Calu3 (cell line): ENCODE measurements at regions not wholly inside any gene's neighbourhood (a gene's known extent, or its start where the extent isn't known, plus 50 kb on each side); places are given as distances from the start of the nearest gene placed in this dataset.
"Not testable (repeated sequence)": the region's sequence is repeated elsewhere in the genome, so short reads cannot be mapped to it uniquely, and the experiment has no call there.

ENCODE experiments used
- BruUV-seq: library from RNA; stranded (reverse); fragments of 400-500 nt; replicated peaks from 2 replicates; lab custom pipeline; 2021; lab: Mats Ljungman, UMichigan
- CTCF ChIA-PET: fragments of 300-600 bp; sonication (Branson Sonifier 250); formaldehyde crosslinking; loops from one replicate; lab custom pipeline; 2022; ENCODE audit warnings: antibody characterized with exemption; lab: Charles Lee
- DNase-seq: peaks from one replicate; pipeline ENCODE4 v3.0.0; 2022
- H3K27ac Mint-ChIP-seq: one replicate; pipeline ENCODE4 v1.8.0; 2022; ENCODE audit warnings: mixed read lengths; ENCODE audit not compliant: unreplicated experiment
- H3K27me3 Mint-ChIP-seq: one replicate; pipeline ENCODE4 v1.8.0; 2022; ENCODE audit warnings: mixed read lengths; ENCODE audit not compliant: unreplicated experiment
- H3K36me3 Mint-ChIP-seq: one replicate; pipeline ENCODE4 v1.8.0; 2022; ENCODE audit warnings: mild to moderate bottlenecking, moderate library complexity, mixed read lengths; ENCODE audit not compliant: insufficient read depth, unreplicated experiment
- H3K4me1 Mint-ChIP-seq: one replicate; pipeline ENCODE4 v1.8.0; 2022; ENCODE audit warnings: mild to moderate bottlenecking, low read depth, mixed read lengths; ENCODE audit not compliant: unreplicated experiment
- H3K4me3 Mint-ChIP-seq: one replicate; pipeline ENCODE4 v1.8.0; 2022; ENCODE audit warnings: mild to moderate bottlenecking, low read depth, moderate library complexity, mixed read lengths; ENCODE audit not compliant: unreplicated experiment
- H3K9me3 Mint-ChIP-seq: one replicate; pipeline ENCODE4 v1.8.0; 2022; ENCODE audit warnings: low read depth, mixed read lengths; ENCODE audit not compliant: unreplicated experiment
- CTCF ChIP-seq: fragments of 200-600 bp; IDR thresholded peaks from one replicate; pipeline ENCODE4 v1.8.0; 2022; ENCODE audit warnings: antibody characterized with exemption; ENCODE audit not compliant: unreplicated experiment
- intact Hi-C: fragments of 100-400 bp; cut with micrococcal nuclease; formaldehyde crosslinking; loops from one replicate; pipeline ENCODE4 v1.10.0; 2022; ENCODE audit not compliant: unreplicated experiment

GRCh38 chr9:102403514-102403913 is 591.6 kb upstream of the CYLC2 start:
- CTCF ChIA-PET: no interaction called here
- Mint-ChIP-seq H3K36me3 (no peaks in the 10 kb centered on the region), H3K4me1 (no peaks in the 10 kb centered on the region), H3K27me3 (no peaks in the 10 kb centered on the region), H3K4me3 (no peak overlapping the region), H3K9me3 (no peaks in the 10 kb centered on the region), H3K27ac (no peak overlapping the region)
- no peak for TF ChIP-seq CTCF
- BruUV-seq: no TSS peak
- DNase-seq: no peak
- intact Hi-C loops: no loop called here

GRCh38 chr9:102398205-102398604 is 596.9 kb upstream of the CYLC2 start:
- no peak overlapping the region for H3K4me3 Mint-ChIP-seq
- no peaks in the 10 kb centered on the region for H3K4me1 Mint-ChIP-seq
- no peak for DNase-seq
- intact Hi-C loops: no loop called here
- no peak for TF ChIP-seq CTCF
- no peaks in the 10 kb centered on the region for H3K9me3 Mint-ChIP-seq
- H3K36me3 Mint-ChIP-seq: no peaks in the 10 kb centered on the region
- BruUV-seq: no TSS peak
- no peaks in the 10 kb centered on the region for H3K27me3 Mint-ChIP-seq
- H3K27ac Mint-ChIP-seq: no peak overlapping the region
- CTCF ChIA-PET: no interaction called here

GRCh38 chr9:102385620-102386019 is 609.5 kb upstream of the CYLC2 start:
- H3K9me3 Mint-ChIP-seq, BruUV-seq, CTCF ChIA-PET, H3K4me3 Mint-ChIP-seq, intact Hi-C loops, H3K36me3 Mint-ChIP-seq, H3K4me1 Mint-ChIP-seq, H3K27ac Mint-ChIP-seq, H3K27me3 Mint-ChIP-seq, DNase-seq: not testable (repeated sequence)

GRCh38 chr9:102362470-102363132 is 624.2 kb upstream of the GRIN3A start:
- intact Hi-C loops: no loop called here
- CTCF ChIA-PET: interaction anchor here (0.9 kb wide), 1 partner anchor 11 kb away, joined by 3 read pairs; no protein-coding TSS in a partner anchor
- no TSS peak for BruUV-seq
- no peak for TF ChIP-seq CTCF
- Mint-ChIP-seq H3K27ac (peak overlapping the region; percentile 67), H3K36me3 (no peaks in the 10 kb centered on the region), H3K9me3 (no peaks in the 10 kb centered on the region), H3K4me3 (no peak overlapping the region), H3K27me3 (no peaks in the 10 kb centered on the region), H3K4me1 (peaks cover 16% of the 10 kb centered on the region)
- DNase-seq: no peak

GRCh38 chr9:102360846-102361245 is 622.4 kb upstream of the GRIN3A start:
- no peaks in the 10 kb centered on the region for H3K9me3 Mint-ChIP-seq
- H3K27me3 Mint-ChIP-seq: no peaks in the 10 kb centered on the region

More at GRCh38 chr9:102360846-102361245, 622.4 kb upstream of the GRIN3A start:
- no TSS peak for BruUV-seq
- Mint-ChIP-seq H3K4me3 (no peak overlapping the region), H3K27ac (peak overlapping the region; percentile 47), H3K36me3 (no peaks in the 10 kb centered on the region), H3K4me1 (peaks cover 24% of the 10 kb centered on the region)
- no peak for TF ChIP-seq CTCF
- intact Hi-C loops: no loop called here
- no peak for DNase-seq
- CTCF ChIA-PET: no interaction called here
